K562 (cell line): ENCODE measurements at regions not wholly inside any gene's neighbourhood (a gene's known extent, or its start where the extent isn't known, plus 50 kb on each side); places are given as distances from the start of the nearest gene placed in this dataset.

Experiments used
- ATAC-seq: fragments of 200-7000 bp; cut with Tn5 transposase; 3 replicates; pipeline ENCODE4 v1.9.1; 2020; ENCODE audit warnings: moderate library complexity
- BruUV-seq: library from RNA; stranded (reverse); fragments of 400-500 nt; replicated peaks from 2 replicates; lab custom pipeline; 2021; lab: Mats Ljungman, UMichigan
- CTCF ChIA-PET: fragments of 300-600 bp; formaldehyde crosslinking; extraction: SDS; loops from one replicate; lab custom pipeline; 2021; ENCODE audit warnings: low intra/inter-chr PET ratio; lab: Yijun Ruan, JAX
- POLR2A ChIA-PET: fragments of 300-600, 350-650 bp; sonication (Branson Sonifier 250); formaldehyde crosslinking; extraction: SDS; loops from one replicate; lab custom pipeline; 2021; ENCODE audit warnings: antibody characterized with exemption, inconsistent platforms; lab: Yijun Ruan, JAX
- DNase-seq, 4 experiments: peaks; one replicate each; pipeline versions ENCODE4 v3.0.0 to v3.0.0-alpha.2; 2011 to 2018; ENCODE audit warnings: low spot score in 3 of 4, mixed read lengths in 3 of 4; ENCODE audit errors: extremely low read depth in 1 of 4
- FAIRE-seq: peaks from 2 replicates; lab custom pipeline; 2011; peaks lifted over from hg19 to GRCh38; lab: Jason Lieb, UNC
- H2AFZ ChIP-seq: 2 replicates; pipeline ENCODE4 v1.6.0; 2011; ENCODE audit warnings: low read depth, low read length, control low read depth, inconsistent platforms
- H3K27ac ChIP-seq: fragments of 200-600 bp; 3 replicates; pipeline ENCODE4 v1.8.0; 2011; ENCODE audit warnings: low read depth, mild to moderate bottlenecking, control low read depth, inconsistent platforms, low read length, moderate library complexity, mixed read lengths; ENCODE audit errors: extremely low read depth
- H3K27me3 ChIP-seq, 2 experiments: fragments of 300-600 bp in 1 of 2; 2 replicates in 1 of 2; 3 replicates in 1 of 2; pipeline versions ENCODE4 v1.6.0 to v1.8.0; 2011; ENCODE audit warnings: inconsistent platforms in 2 of 2, low read length in 2 of 2, mild to moderate bottlenecking in 1 of 2, mixed read lengths in 1 of 2, moderate library complexity in 1 of 2; ENCODE audit not compliant: control insufficient read depth in 2 of 2, insufficient read depth in 2 of 2
- H3K36me3 ChIP-seq: fragments of 300-600 bp; 3 replicates; pipeline ENCODE4 v1.8.0; 2011; ENCODE audit warnings: mild to moderate bottlenecking, low read length, inconsistent platforms; ENCODE audit not compliant: control insufficient read depth, insufficient read depth
- H3K4me1 ChIP-seq, 2 experiments: fragments of 200-600 bp in 1 of 2; replicated peaks in 1 of 2; 2 replicates in 1 of 2; 3 replicates in 1 of 2; pipeline versions ENCODE4 v1.5.1 to v1.8.0; 2011; ENCODE audit warnings: inconsistent platforms in 2 of 2, low read length in 2 of 2, mild to moderate bottlenecking in 1 of 2, mixed read lengths in 1 of 2, moderate library complexity in 1 of 2; ENCODE audit not compliant: control insufficient read depth in 2 of 2, insufficient read depth in 2 of 2
- H3K4me2 ChIP-seq: 2 replicates; pipeline ENCODE4 v1.6.1; 2011; ENCODE audit warnings: low read length, control low read depth, inconsistent platforms, mixed read lengths; ENCODE audit not compliant: insufficient read depth
- H3K4me3 ChIP-seq: fragments of 200-600 bp; sonication (generic), shearing (Covaris generic); 2 replicates; pipeline ENCODE4 v1.5.1; 2016; ENCODE audit warnings: control low read depth, inconsistent platforms
- H3K79me2 ChIP-seq: fragments of 200-600 bp; 3 replicates; pipeline ENCODE4 v1.8.0; 2011; ENCODE audit warnings: low read length, inconsistent platforms; ENCODE audit not compliant: control insufficient read depth, insufficient read depth
- H3K9ac ChIP-seq, 2 experiments: 2 replicates each; pipeline versions ENCODE4 v1.6.0 to v1.6.1; 2011; ENCODE audit warnings: low read depth in 2 of 2, low read length in 2 of 2, control low read depth in 1 of 2, inconsistent platforms in 1 of 2, mild to moderate bottlenecking in 1 of 2, mixed read lengths in 1 of 2; ENCODE audit not compliant: insufficient read depth in 1 of 2
- H3K9me1 ChIP-seq: one replicate; pipeline ENCODE4 v1.6.0; 2011; ENCODE audit warnings: inconsistent platforms, mild to moderate bottlenecking, low read length, moderate library complexity; ENCODE audit not compliant: control insufficient read depth, insufficient read depth
- H3K9me3 ChIP-seq: replicated peaks from 2 replicates; pipeline ENCODE4 v1.5.1; 2011; ENCODE audit warnings: low read depth, low read length, inconsistent platforms; ENCODE audit not compliant: control insufficient read depth, insufficient read depth
- H4K20me1 ChIP-seq: replicated peaks from 2 replicates; pipeline ENCODE4 v1.6.1; 2011; ENCODE audit warnings: low read length, inconsistent platforms, mixed read lengths; ENCODE audit not compliant: control insufficient read depth, insufficient read depth
- FOXK1 ChIP-seq: sonication (generic); formaldehyde crosslinking; IDR thresholded peaks from 2 replicates; pipeline ENCODE4 v1.8.0; 2022; ENCODE audit warnings: missing genetic modification reagents, mild to moderate bottlenecking, borderline replicate concordance
- HMBOX1 ChIP-seq: sonication (generic); IDR thresholded peaks from 2 replicates; pipeline ENCODE4 v1.6.1; 2016
- SMAD2 ChIP-seq: fragments of 150-350 bp; IDR thresholded peaks from 2 replicates; pipeline ENCODE4 v1.6.1; 2014; ENCODE audit warnings: low read depth, mild to moderate bottlenecking, low read length
- SREBF2 ChIP-seq: sonication (generic); formaldehyde crosslinking; IDR thresholded peaks from 2 replicates; pipeline ENCODE4 v1.4.0; 2020; ENCODE audit warnings: mild to moderate bottlenecking, missing genetic modification reagents
- SRSF1 ChIP-seq: fragments of 200-400 bp; formaldehyde crosslinking; IDR thresholded peaks from 2 replicates; pipeline ENCODE4 v1.6.1; 2017; ENCODE audit warnings: mild to moderate bottlenecking, low read depth, low read length, moderate library complexity
- THRAP3 ChIP-seq: fragments of 450-650 bp; IDR thresholded peaks from 2 replicates; pipeline ENCODE4 v1.6.1; 2016; ENCODE audit warnings: mild to moderate bottlenecking, inconsistent platforms, borderline replicate concordance
- ZBTB40 ChIP-seq, 2 experiments: fragments of 450-650 bp in 1 of 2; sonication (generic) in 1 of 2; formaldehyde crosslinking in 1 of 2; IDR thresholded peaks; 2 replicates each; pipeline versions ENCODE4 v1.7.1 to v1.9.0; 2016 to 2022; ENCODE audit warnings: inconsistent platforms in 1 of 2, mild to moderate bottlenecking in 1 of 2, missing genetic modification reagents in 1 of 2
- ZC3H11A ChIP-seq: IDR thresholded peaks from 2 replicates; pipeline ENCODE4 v1.6.1; 2012; ENCODE audit warnings: low read depth, low read length, improper control_type of control experiment
- ZC3H8 ChIP-seq: fragments of 450-650 bp; IDR thresholded peaks from 2 replicates; pipeline ENCODE4 v1.6.1; 2017
- ZNF133 ChIP-seq: fragments of 250-450 bp; sonication (Bioruptor Pico); IDR thresholded peaks from 2 replicates; pipeline ENCODE4 v1.4.0; 2020; ENCODE audit warnings: mild to moderate bottlenecking
- ZNF184 ChIP-seq: sonication (generic); formaldehyde crosslinking; IDR thresholded peaks from 2 replicates; pipeline ENCODE4 v1.5.0; 2020; ENCODE audit warnings: missing genetic modification reagents
- WGBS: fragments of 100-300 bp; shearing (Covaris generic); methylation state at CpG from one replicate; pipeline ENCODE4 v1.1.6; 2016; ENCODE audit warnings: low coverage, mixed read lengths; ENCODE audit not compliant: insufficient coverage; ENCODE audit errors: missing lambda C conversion rate; 5-methylcytosine and 5-hydroxymethylcytosine counted together
- in situ Hi-C: fragments of 300-500 bp; cut with MboI; formaldehyde crosslinking; loops from 4 replicates; pipeline ENCODE4 v1.15.0; 2018; ENCODE audit warnings: inconsistent platforms, mixed read lengths
- intact Hi-C: fragments of 100-400 bp; cut with micrococcal nuclease; formaldehyde crosslinking; loops from 2 replicates; pipeline ENCODE4 v1.14.2; 2022

GRCh38 chr17:70313086-70313852 lies 143.9 kb downstream of the KCNJ2 start:
- FAIRE-seq (no peak), ATAC-seq (no peak), DNase-seq (no peak)
- WGBS: 0% methylated on average over 11 of the region's 11 CpGs
- Histone ChIP-seq H3K4me1 (no peaks in the 10 kb centered on the region), H3K79me2 (no peaks in the 10 kb centered on the region), H4K20me1 (no peaks in the 10 kb centered on the region), H3K4me2 (no peak overlapping the region), H3K4me3 (no peak overlapping the region), H2AFZ (no peak overlapping the region), H3K27ac (no peak overlapping the region), H3K9me1 (no peaks in the 10 kb centered on the region), H3K36me3 (no peaks in the 10 kb centered on the region), H3K9ac (no peak overlapping the region), H3K9me3 (no peaks in the 10 kb centered on the region), H3K27me3 (no peaks in the 10 kb centered on the region)
- POLR2A ChIA-PET: interaction anchor here (0.6 kb wide), 1 partner anchor 454 kb away, joined by 5 read pairs; no protein-coding TSS in a partner anchor
- BruUV-seq: no TSS peak
- in situ Hi-C loops: no loop called here
- CTCF ChIA-PET: no interaction called here
- intact Hi-C loops: no loop called here
- TF ChIP-seq ZNF184 (CRISPR knock-in tag) (no peak), SREBF2 (no peak), THRAP3 (no peak), HMBOX1 (no peak), ZNF133 (no peak), ZC3H11A (no peak), SMAD2 (no peak), FOXK1 (CRISPR knock-in tag) (no peak), ZC3H8 (no peak), ZBTB40 (IDR thresholded peaks at IDR 0.05) (no peak), ZBTB40 (CRISPR knock-in tag; IDR thresholded peaks at IDR 0.05) (no peak), SRSF1 (no peak)
